Cardiac muscle cell (in vitro differentiated cells and primary cell): ENCODE measurements at regions not wholly inside any gene's neighbourhood (a gene's known extent, or its start where the extent isn't known, plus 50 kb on each side); places are given as distances from the start of the nearest gene placed in this dataset.

Experiments
- DNase-seq, 2 donors: peaks; one replicate each; pipeline versions ENCODE4 v3.0.0 to v3.0.0-alpha.2; 2010 to 2017; ENCODE audit warnings: low read depth in 1 of 2, low spot score in 1 of 2
- H3K27ac ChIP-seq: fragments of 200-600 bp; sonication (generic); 2 replicates; pipeline ENCODE4 v1.5.1; 2016
- H3K27me3 ChIP-seq: fragments of 200-600 bp; sonication (generic); 2 replicates; pipeline ENCODE4 v1.6.0; 2016; ENCODE audit warnings: control low read depth
- H3K36me3 ChIP-seq: fragments of 200-600 bp; sonication (generic); 2 replicates; pipeline ENCODE4 v1.5.1; 2016; ENCODE audit warnings: control low read depth
- H3K4me1 ChIP-seq: fragments of 200-600 bp; sonication (generic); 2 replicates; pipeline ENCODE4 v1.8.1; 2017; ENCODE audit warnings: low read depth, mild to moderate bottlenecking, mixed run types
- H3K4me3 ChIP-seq: fragments of 200-600 bp; sonication (generic); 2 replicates; pipeline ENCODE4 v1.5.1; 2016; ENCODE audit warnings: mild to moderate bottlenecking
- H3K9me3 ChIP-seq: fragments of 200-600 bp; sonication (generic); 2 replicates; pipeline ENCODE4 v1.5.1; 2017; ENCODE audit warnings: low read depth, mild to moderate bottlenecking, control low read depth
- TF ChIP-seq, protein P1 (sequence below): IDR thresholded peaks from 2 replicates; pipeline ENCODE4 v1.5.1; 2012; ENCODE audit warnings: low read depth, mild to moderate bottlenecking, low read length

- no peak overlapping the region for H3K27ac ChIP-seq
- H3K27me3 ChIP-seq: peaks cover 3% of the 10 kb centered on the region
- TF ChIP-seq, protein P1, sequence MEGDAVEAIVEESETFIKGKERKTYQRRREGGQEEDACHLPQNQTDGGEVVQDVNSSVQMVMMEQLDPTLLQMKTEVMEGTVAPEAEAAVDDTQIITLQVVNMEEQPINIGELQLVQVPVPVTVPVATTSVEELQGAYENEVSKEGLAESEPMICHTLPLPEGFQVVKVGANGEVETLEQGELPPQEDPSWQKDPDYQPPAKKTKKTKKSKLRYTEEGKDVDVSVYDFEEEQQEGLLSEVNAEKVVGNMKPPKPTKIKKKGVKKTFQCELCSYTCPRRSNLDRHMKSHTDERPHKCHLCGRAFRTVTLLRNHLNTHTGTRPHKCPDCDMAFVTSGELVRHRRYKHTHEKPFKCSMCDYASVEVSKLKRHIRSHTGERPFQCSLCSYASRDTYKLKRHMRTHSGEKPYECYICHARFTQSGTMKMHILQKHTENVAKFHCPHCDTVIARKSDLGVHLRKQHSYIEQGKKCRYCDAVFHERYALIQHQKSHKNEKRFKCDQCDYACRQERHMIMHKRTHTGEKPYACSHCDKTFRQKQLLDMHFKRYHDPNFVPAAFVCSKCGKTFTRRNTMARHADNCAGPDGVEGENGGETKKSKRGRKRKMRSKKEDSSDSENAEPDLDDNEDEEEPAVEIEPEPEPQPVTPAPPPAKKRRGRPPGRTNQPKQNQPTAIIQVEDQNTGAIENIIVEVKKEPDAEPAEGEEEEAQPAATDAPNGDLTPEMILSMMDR: no peak
- no peaks in the 10 kb centered on the region for H3K36me3 ChIP-seq
- DNase-seq: no peak
- H3K9me3 ChIP-seq: no peaks in the 10 kb centered on the region
- H3K4me3 ChIP-seq: no peak overlapping the region
- no peaks in the 10 kb centered on the region for H3K4me1 ChIP-seq
Observed at GRCh38 chr7:124460056-124460450, 305.5 kb downstream of the GPR37 start.

DNA sequence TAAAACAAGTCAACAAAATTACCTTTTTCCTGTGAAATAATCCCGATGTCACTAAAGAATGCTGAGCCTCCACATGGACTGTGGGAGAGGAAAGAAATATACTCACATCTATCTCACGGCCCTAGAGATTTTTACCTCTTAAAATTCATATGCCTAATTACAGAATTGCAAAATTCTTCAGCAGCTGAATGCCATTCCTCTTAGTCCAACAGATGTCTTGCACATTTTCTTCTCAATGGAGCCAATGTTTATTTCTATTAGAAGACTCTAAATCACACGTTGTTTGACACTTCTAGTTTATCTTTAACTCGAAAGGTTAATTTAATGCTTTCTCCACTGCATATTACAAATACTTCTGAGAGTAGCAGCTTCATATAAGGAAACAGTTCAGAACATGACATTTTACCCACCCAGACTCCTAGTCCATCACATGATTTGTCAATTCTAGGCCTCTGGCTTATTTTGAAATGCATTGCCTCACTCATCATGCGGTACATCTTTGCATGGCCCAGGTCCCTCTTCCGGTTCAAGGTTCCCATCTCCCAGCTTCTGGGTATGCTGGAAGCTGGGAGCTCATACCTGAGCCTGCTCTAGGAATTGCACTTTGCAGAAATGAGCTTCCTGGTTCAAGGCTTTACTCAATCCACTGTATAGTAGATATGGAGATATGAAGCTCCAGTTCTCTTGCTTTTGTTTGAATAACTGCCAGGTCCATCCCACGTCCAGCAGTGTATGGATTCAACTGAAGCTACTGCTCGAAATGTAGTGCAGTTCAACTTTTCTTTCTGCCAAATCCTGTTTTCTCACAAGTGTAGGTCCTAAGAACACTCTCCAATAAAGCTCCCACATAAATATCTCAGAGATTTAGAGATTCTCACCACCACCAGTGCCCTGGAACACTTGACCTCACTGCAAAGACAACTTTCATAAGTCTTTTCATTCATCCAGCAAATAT lies 306.2 kb downstream of the GPR37 start:
- H3K9me3 ChIP-seq: no peaks in the 10 kb centered on the region
- H3K4me1 ChIP-seq: no peaks in the 10 kb centered on the region
- no peak overlapping the region for H3K4me3 ChIP-seq
- H3K27me3 ChIP-seq: peaks cover 3% of the 10 kb centered on the region
- no peak for DNase-seq
- H3K27ac ChIP-seq: no peak overlapping the region
- TF ChIP-seq, protein P1: no peak
- H3K36me3 ChIP-seq: no peaks in the 10 kb centered on the region

DNA sequence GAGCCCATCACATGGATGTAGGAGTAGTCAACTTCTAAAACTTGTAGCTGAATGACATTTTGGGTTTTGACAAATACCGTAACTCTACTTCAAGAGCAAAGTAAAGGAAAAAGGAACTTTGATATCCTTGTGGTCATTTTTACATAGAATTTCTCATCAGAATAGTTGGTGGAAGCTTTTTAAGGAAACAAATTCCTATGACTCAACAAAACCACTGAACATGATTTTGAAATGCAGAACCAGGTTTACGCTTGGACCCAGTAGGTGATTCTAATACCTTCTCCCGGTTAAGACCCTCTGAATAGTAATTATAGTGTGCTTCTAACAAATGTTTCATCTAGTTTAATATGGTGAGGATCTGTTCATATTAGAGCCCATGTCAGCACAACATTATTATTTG lies 307.8 kb downstream of the GPR37 start:
- DNase-seq: no peak
- Histone ChIP-seq H3K4me3 (no peak overlapping the region), H3K36me3 (no peaks in the 10 kb centered on the region), H3K27ac (no peak overlapping the region), H3K4me1 (no peaks in the 10 kb centered on the region), H3K9me3 (no peaks in the 10 kb centered on the region), H3K27me3 (peaks cover 3% of the 10 kb centered on the region)
- TF ChIP-seq, protein P1: no peak

- no peaks in the 10 kb centered on the region for H3K4me1 ChIP-seq
- H3K9me3 ChIP-seq: no peaks in the 10 kb centered on the region
- H3K36me3 ChIP-seq: no peaks in the 10 kb centered on the region
- H3K4me3 ChIP-seq: no peak overlapping the region
- H3K27ac ChIP-seq: no peak overlapping the region
- TF ChIP-seq, protein P1: no peak
- DNase-seq: no peak
- H3K27me3 ChIP-seq: peaks cover 9% of the 10 kb centered on the region
Observed at GRCh38 chr7:124456286-124456685, 309.3 kb downstream of the GPR37 start.

DNA sequence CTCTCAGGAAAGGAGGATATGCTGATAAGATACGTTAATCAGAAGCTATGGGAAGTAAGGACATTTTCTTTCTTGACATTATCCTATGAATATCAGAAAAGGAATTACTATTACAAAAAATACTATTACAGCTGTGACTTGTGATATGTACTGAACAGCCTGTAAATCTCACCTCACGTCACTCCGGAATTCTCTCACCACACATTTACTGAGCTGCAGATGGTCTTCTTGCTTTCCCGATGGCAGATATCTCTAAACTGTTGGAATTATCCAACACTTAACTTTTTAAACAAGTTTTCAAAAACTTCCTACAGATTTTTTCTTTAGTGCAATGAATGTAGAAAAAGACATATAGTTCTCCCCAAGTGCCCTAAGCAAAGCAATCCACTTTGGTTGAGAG lies 313.4 kb downstream of the GPR37 start:
- peaks cover 6% of the 10 kb centered on the region for H3K27me3 ChIP-seq
- no peaks in the 10 kb centered on the region for H3K9me3 ChIP-seq
- TF ChIP-seq, protein P1: no peak
- no peaks in the 10 kb centered on the region for H3K4me1 ChIP-seq
- H3K36me3 ChIP-seq: no peaks in the 10 kb centered on the region
- no peak overlapping the region for H3K27ac ChIP-seq
- H3K4me3 ChIP-seq: no peak overlapping the region
- no peak for DNase-seq
